ENCODE measurements at regions not wholly inside any gene's neighbourhood (a gene's known extent, or its start where the extent isn't known, plus 50 kb on each side); places are given as distances from the start of the nearest gene placed in this dataset.

GRCh38 chr12:34406996-34407300, 384.7 kb downstream of the ALG10 start:
- DNase-seq (ENCODE audit: low read depth, low spot score): no peak
- H3K27me3 ChIP-seq (ENCODE audit: control insufficient read depth in 2 of 2, insufficient read depth in 2 of 2, low read length in 2 of 2): no peaks in the 10 kb centered on the region
- no peak overlapping the region for H3K9ac ChIP-seq (replicated peaks; ENCODE audit: extremely low read depth, insufficient read depth, low read length)

DNA sequence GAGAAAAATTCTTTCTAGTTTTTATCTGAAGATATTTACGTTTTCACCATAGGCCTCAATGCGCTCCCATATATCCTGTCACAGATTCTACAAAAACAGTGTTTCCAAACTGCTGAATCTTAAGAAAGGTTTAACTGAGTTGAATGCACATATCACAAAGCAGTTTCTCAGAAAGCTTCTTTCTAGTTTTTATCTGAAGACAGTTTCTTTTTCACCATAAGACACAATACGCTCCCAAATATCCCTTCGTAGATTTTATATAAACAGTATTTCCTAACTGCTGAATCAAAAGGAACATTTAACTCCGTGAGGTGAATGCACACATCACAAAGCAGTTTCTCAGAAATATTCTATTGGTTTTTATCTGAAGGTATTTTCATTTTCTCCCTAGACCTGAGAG, 385.5 kb downstream of the ALG10 start:
- intact Hi-C loops (cut with micrococcal nuclease): no loop called here
- no peaks in the 10 kb centered on the region for H3K79me2 ChIP-seq (ENCODE audit: control insufficient read depth, insufficient read depth, low read length)
- no peak overlapping the region for H3K9ac ChIP-seq (replicated peaks; ENCODE audit: extremely low read depth, insufficient read depth, low read length)
- no peaks in the 10 kb centered on the region for H3K4me1 ChIP-seq (ENCODE audit: control insufficient read depth, extremely low read depth, insufficient read depth, low read length)
- H3K4me3 ChIP-seq (replicated peaks in 1 of 3; ENCODE audit: insufficient read depth in 1 of 3, low read depth in 1 of 3, low read length in 3 of 3): no peak overlapping the region
- H3K27me3 ChIP-seq (ENCODE audit: control insufficient read depth in 2 of 2, insufficient read depth in 2 of 2, low read length in 2 of 2): no peaks in the 10 kb centered on the region
- no peak for TF ChIP-seq FOS (IDR thresholded peaks at IDR 0.05; ENCODE audit: borderline replicate concordance, insufficient read depth, low read length)
- no peak for TF ChIP-seq EZH2 (IDR thresholded peaks at IDR 0.05; ENCODE audit: borderline replicate concordance, low read depth, low read length, severe bottlenecking)
- TF ChIP-seq CTCF (IDR thresholded peaks at IDR 0.05; ENCODE audit: extremely low read depth in 1 of 2, insufficient read depth in 1 of 2, low read depth in 1 of 2, low read length in 2 of 2): no peak
- TF ChIP-seq, protein P1, sequence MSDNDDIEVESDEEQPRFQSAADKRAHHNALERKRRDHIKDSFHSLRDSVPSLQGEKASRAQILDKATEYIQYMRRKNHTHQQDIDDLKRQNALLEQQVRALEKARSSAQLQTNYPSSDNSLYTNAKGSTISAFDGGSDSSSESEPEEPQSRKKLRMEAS (IDR thresholded peaks at IDR 0.05; ENCODE audit: insufficient read depth, insufficient read length): no peak
- TF ChIP-seq GATA2 (IDR thresholded peaks at IDR 0.05; ENCODE audit: insufficient read depth, insufficient read length, low read depth, low read length): no peak
- TF ChIP-seq POLR2AphosphoS5 (IDR thresholded peaks at IDR 0.05; ENCODE audit: insufficient read depth, low read depth, low read length): no peak
- TF ChIP-seq POLR2A (IDR thresholded peaks at IDR 0.05; ENCODE audit: low read depth, low read length): no peak
- TF ChIP-seq MYC (IDR thresholded peaks at IDR 0.05; ENCODE audit: low read depth, low read length): no peak
- no peak for TF ChIP-seq JUN (IDR thresholded peaks at IDR 0.05; ENCODE audit: borderline replicate concordance, insufficient read depth, insufficient read length, low read depth)
- ChIA-PET POLR2A (no interaction called here), CTCF (no interaction called here)
- DNase-seq (ENCODE audit: low read depth, low spot score): no peak
- no peak overlapping the region for H3K4me2 ChIP-seq (ENCODE audit: insufficient read depth, low read length)
- H3K27ac ChIP-seq (ENCODE audit: insufficient read depth, low read depth, low read length): no peak overlapping the region
- H2AFZ ChIP-seq (ENCODE audit: low read depth, low read length): no peak overlapping the region
- H3K9me3 ChIP-seq (replicated peaks; ENCODE audit: control insufficient read depth, insufficient read depth, low read length): peaks cover 1% of the 10 kb centered on the region
- no TSS peak for BruUV-seq (replicated peaks)
- dilution Hi-C loops (cut with MboI; ENCODE audit: extremely low pct_ligation_motif_present, low sequenced_read_pairs): no loop called here
- no peaks in the 10 kb centered on the region for H4K20me1 ChIP-seq (replicated peaks; ENCODE audit: control insufficient read depth, extremely low read depth, insufficient read depth, low read length)
- H3K9me1 ChIP-seq (replicated peaks; ENCODE audit: control insufficient read depth, extremely low read depth, insufficient read depth, low read length): no peaks in the 10 kb centered on the region
- H3K36me3 ChIP-seq (ENCODE audit: control insufficient read depth in 2 of 2, extremely low read depth in 1 of 2, insufficient read depth in 2 of 2, low read length in 2 of 2): no peaks in the 10 kb centered on the region
- no peak for FAIRE-seq

More at GRCh38 chr12:34406996-34407300, 384.7 kb downstream of the ALG10 start:
- Histone ChIP-seq H3K4me2 (ENCODE audit: insufficient read depth, low read length) (no peak overlapping the region), H3K36me3 (ENCODE audit: control insufficient read depth in 2 of 2, extremely low read depth in 1 of 2, insufficient read depth in 2 of 2, low read length in 2 of 2) (no peaks in the 10 kb centered on the region), H4K20me1 (replicated peaks; ENCODE audit: control insufficient read depth, extremely low read depth, insufficient read depth, low read length) (no peaks in the 10 kb centered on the region), H3K9me1 (replicated peaks; ENCODE audit: control insufficient read depth, extremely low read depth, insufficient read depth, low read length) (no peaks in the 10 kb centered on the region), H3K4me1 (ENCODE audit: control insufficient read depth, extremely low read depth, insufficient read depth, low read length) (no peaks in the 10 kb centered on the region), H3K4me3 (replicated peaks in 1 of 3; ENCODE audit: insufficient read depth in 1 of 3, low read depth in 1 of 3, low read length in 3 of 3) (no peak overlapping the region), H3K9me3 (replicated peaks; ENCODE audit: control insufficient read depth, insufficient read depth, low read length) (peaks cover 3% of the 10 kb centered on the region), H3K27ac (ENCODE audit: insufficient read depth, low read depth, low read length) (no peak overlapping the region), H2AFZ (ENCODE audit: low read depth, low read length) (no peak overlapping the region), H3K79me2 (ENCODE audit: control insufficient read depth, insufficient read depth, low read length) (no peaks in the 10 kb centered on the region)
- intact Hi-C loops (cut with micrococcal nuclease): no loop called here
- POLR2A ChIA-PET: no interaction called here
- no peak for TF ChIP-seq CTCF (IDR thresholded peaks at IDR 0.05; ENCODE audit: extremely low read depth in 1 of 2, insufficient read depth in 1 of 2, low read depth in 1 of 2, low read length in 2 of 2)
- TF ChIP-seq, protein P1 (IDR thresholded peaks at IDR 0.05; ENCODE audit: insufficient read depth, insufficient read length): no peak
- no peak for TF ChIP-seq GATA2 (IDR thresholded peaks at IDR 0.05; ENCODE audit: insufficient read depth, insufficient read length, low read depth, low read length)
- no peak for TF ChIP-seq EZH2 (IDR thresholded peaks at IDR 0.05; ENCODE audit: borderline replicate concordance, low read depth, low read length, severe bottlenecking)
- no peak for FAIRE-seq
- BruUV-seq (replicated peaks): no TSS peak
- CTCF ChIA-PET: no interaction called here
- dilution Hi-C loops (cut with MboI; ENCODE audit: extremely low pct_ligation_motif_present, low sequenced_read_pairs): no loop called here
